GM12878 (cell line): ENCODE measurements at regions not wholly inside any gene's neighbourhood (a gene's known extent, or its start where the extent isn't known, plus 50 kb on each side); places are given as distances from the start of the nearest gene placed in this dataset.

Experiments used
- CREB1 ChIP-seq: IDR thresholded peaks from 2 replicates; pipeline ENCODE4 v1.6.1; 2012; ENCODE audit warnings: low read depth, mild to moderate bottlenecking, inconsistent platforms
- CTCF ChIP-seq, 3 experiments: IDR thresholded peaks in 2 of 3; conservative IDR thresholded peaks in 1 of 3; 2 replicates each; pipeline ENCODE4 v1.5.1; 2011; ENCODE audit warnings: low read depth in 3 of 3, low read length in 3 of 3, mild to moderate bottlenecking in 3 of 3, control low read depth in 2 of 3, moderate library complexity in 2 of 3, inconsistent platforms in 1 of 3, mixed read lengths in 1 of 3; ENCODE audit not compliant: control insufficient read depth in 2 of 3, insufficient read depth in 1 of 3; ENCODE audit errors: extremely low read depth in 1 of 3
- EZH2 ChIP-seq: IDR thresholded peaks from 2 replicates; pipeline ENCODE4 v1.6.1; 2012; ENCODE audit warnings: low read depth, mild to moderate bottlenecking, control low read depth, inconsistent platforms, low read length, borderline replicate concordance; ENCODE audit not compliant: control insufficient read depth
- MEF2A ChIP-seq: IDR thresholded peaks from 2 replicates; pipeline ENCODE4 v1.6.1; 2011; ENCODE audit warnings: low read depth, mild to moderate bottlenecking, low read length, moderate library complexity; ENCODE audit not compliant: insufficient read depth
- NBN ChIP-seq: fragments of 450-650 bp; IDR thresholded peaks from 2 replicates; pipeline ENCODE4 v1.6.1; 2016
- POLR2A ChIP-seq: IDR thresholded peaks from 2 replicates; pipeline ENCODE4 v1.6.1; 2011; ENCODE audit warnings: low read depth, mild to moderate bottlenecking, low read length
- RAD21 ChIP-seq: IDR thresholded peaks from 2 replicates; pipeline ENCODE4 v1.6.1; 2011; ENCODE audit warnings: mild to moderate bottlenecking, low read depth, low read length, moderate library complexity; ENCODE audit not compliant: insufficient read depth
- RCOR1 ChIP-seq: conservative IDR thresholded peaks from 2 replicates; pipeline ENCODE4 v1.6.1; 2012; ENCODE audit warnings: low read depth, low read length, improper control_type of control experiment
- SMAD5 ChIP-seq: IDR thresholded peaks from 2 replicates; pipeline ENCODE4 v1.6.1; 2016; ENCODE audit warnings: antibody characterized with exemption, low read depth
- SRF ChIP-seq, 2 experiments: IDR thresholded peaks; 2 replicates each; pipeline ENCODE4 v1.6.1; 2011; ENCODE audit warnings: low read depth in 2 of 2, low read length in 2 of 2, mild to moderate bottlenecking in 1 of 2, moderate library complexity in 1 of 2

DNA sequence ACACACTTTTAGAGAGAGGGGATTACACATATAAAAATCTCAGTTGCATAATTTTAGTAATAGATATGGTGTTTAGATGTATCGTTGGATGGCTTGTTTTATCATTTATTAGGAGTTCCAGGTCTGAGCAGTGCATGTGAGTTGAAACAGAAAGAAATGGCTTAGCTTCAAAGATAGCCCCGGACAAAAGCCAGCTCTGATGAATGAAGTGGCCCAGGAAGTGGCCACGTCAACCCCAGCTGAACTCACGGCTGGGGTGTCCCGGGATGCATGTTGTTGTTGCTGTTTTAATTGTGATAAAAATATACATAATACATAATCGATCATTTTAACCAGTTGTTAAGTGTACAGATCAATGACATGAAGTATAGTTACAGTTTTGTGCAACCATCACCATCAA lies 1513.6 kb downstream of the BRD1 start:
- TF ChIP-seq RAD21 (no peak), EZH2 (no peak), CTCF (IDR thresholded peaks at IDR 0.05 in 2 of 3, conservative IDR thresholded peaks at IDR 0.05 in 1 of 3; ENCODE audit: control insufficient read depth in 2 of 3, extremely low read depth in 1 of 3, insufficient read depth in 1 of 3, low read depth in 3 of 3, low read length in 3 of 3) (no peak), MEF2A (no peak), CREB1 (no peak), SMAD5 (no peak), SRF (IDR thresholded peaks at IDR 0.05; ENCODE audit: low read depth in 2 of 2, low read length in 2 of 2) (no peak), RCOR1 (no peak), POLR2A (no peak), NBN (no peak)
